NCI-H69 (cell line): ENCODE measurements at regions not wholly inside any gene's neighbourhood (a gene's known extent, or its start where the extent isn't known, plus 50 kb on each side); places are given as distances from the start of the nearest gene placed in this dataset.
A peak's percentile ranks its signal among the peaks of the same experiment; 100 is the strongest.

Experiments used
- DNase-seq: peaks from one replicate; lab custom pipeline; 2025; lab: John Stamatoyannopoulos, UW

DNA sequence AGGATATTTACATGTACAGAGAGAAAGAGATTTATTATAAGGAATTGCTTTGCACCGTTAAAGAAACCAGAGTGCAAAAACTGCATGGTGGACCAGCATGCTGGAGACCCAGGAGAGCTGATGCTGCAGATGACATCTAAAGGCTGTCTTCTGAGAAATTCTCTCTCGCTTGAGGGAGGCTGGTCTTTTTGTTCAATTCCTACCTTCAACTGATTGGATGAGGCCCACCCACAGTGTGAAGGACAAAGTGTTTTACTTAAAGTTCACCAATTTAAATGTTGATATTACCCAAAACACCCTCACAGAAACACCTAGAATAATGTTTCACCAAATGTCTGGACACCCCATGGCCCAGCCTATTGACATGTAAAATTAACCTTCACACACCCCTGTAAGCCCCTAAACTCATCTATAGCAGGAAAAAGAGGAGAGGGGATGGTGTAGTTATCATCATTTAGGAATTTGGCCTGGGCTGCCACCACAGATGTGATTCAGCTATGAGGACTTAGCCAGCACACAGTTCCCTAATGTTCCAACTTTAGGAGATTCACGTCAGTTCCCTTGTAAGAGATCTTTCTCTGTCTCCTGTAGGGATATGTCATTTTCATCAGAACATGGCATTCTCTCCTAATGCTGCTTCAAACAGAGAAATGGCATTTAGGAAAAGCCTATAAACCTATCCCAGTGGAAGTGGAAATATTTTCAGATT is 358.2 kb upstream of the TLE4 start:
- no peak for DNase-seq

DNA sequence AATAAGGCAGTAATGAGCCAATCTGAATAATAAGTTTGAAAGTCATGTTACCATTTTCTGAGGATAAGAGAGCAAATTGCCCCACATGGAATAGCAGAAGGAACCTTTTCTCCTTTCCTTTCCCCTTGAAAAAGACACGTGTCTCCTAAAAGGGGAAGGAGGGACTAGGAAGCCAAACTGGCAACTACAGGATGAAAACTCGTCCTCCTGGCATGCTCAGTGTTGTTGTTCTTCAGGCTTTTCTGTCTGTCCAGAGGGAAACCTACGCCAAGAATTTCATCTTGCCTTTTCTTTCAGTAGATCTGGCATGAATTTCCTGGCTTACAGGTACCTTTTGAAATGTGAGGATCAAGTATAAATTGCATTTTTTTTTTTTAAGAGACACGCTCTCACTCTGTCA is 355.9 kb upstream of the TLE4 start:
- no peak for DNase-seq

GRCh38 chr9:79220251-79220650 is 351.5 kb upstream of the TLE4 start:
- DNase-seq = no peak

GRCh38 chr9:79220666-79221065 is 351.1 kb upstream of the TLE4 start:
- no peak for DNase-seq

- peak; percentile 21 for DNase-seq
Observed at GRCh38 chr9:79221084-79221483, 350.7 kb upstream of the TLE4 start.

- no peak for DNase-seq
Observed at GRCh38 chr9:79222483-79222882, 349.3 kb upstream of the TLE4 start.

- peak; percentile 11 for DNase-seq
Observed at GRCh38 chr9:79224672-79225433, 346.9 kb upstream of the TLE4 start.

DNA sequence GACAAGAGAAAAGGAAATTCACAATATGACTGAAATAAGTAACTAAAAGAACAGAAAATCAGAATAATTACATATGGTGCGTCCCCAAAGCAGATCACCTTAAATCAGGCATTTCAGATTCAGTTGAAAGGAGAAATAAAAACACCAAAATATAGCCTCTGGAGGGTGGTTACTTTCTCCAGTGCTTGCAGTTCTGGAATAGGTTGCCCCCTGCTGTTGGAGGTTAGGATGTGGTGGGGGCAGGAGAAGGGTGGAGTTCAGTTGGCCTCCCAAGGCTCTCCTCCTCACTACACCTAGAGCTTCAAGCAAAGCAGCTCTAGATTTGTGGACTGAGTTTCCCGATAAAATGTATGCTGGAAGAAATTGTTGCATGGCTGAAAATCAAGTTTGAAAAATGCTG is 338.2 kb upstream of the TLE4 start:
- DNase-seq = peak; percentile 57

- DNase-seq = peak; percentile 14
Observed at GRCh38 chr9:79236466-79236865, 335.3 kb upstream of the TLE4 start.

- DNase-seq = no peak
Observed at GRCh38 chr9:79237861-79238260, 333.9 kb upstream of the TLE4 start.

- no peak for DNase-seq
Observed at GRCh38 chr9:79240774-79241173, 331.0 kb upstream of the TLE4 start.

- peak; percentile 68 for DNase-seq
Observed at GRCh38 chr9:79242489-79242888, 329.3 kb upstream of the TLE4 start.

DNA sequence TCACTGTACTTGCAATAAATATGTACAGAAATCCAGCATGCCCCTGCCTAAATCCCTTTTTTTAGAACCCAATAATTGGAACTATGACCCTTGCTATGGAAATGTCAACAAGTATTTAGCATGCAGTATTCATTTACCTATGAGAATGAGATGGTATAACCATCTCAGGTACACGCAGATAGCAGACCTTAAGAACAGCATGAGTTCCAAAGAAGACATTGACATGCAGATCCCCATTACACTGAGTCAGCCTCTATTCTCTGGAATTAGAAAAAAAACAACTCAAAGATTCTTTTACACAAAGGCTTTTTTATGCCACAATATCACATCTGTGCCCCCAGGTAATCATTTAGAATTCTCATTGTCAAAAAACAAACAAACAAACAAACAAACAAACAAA is 325.6 kb upstream of the TLE4 start:
- no peak for DNase-seq

- no peak for DNase-seq
Observed at GRCh38 chr9:79247021-79247420, 324.7 kb upstream of the TLE4 start.

DNA sequence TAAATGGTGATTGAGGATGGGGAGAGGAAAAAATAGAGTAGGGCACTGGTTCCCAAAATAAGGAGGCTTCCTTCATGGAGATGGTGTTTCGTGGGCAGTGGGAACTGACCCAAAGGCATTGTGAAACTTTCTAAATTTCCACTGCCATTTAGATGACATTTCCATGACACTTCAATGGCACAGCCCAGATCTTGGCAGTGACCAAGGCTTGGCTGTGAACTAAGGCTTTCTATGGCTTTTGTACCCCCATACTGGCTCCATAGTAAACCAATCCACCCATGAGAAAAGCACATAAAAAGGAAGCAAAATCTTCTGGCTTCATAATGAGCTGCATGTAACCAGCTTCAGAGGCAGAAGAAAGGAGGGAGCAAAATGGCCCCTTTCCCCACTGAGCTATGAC is 321.0 kb upstream of the TLE4 start:
- no peak for DNase-seq

- DNase-seq = peak; percentile 90
Observed at GRCh38 chr9:79254900-79255650, 316.7 kb upstream of the TLE4 start.

DNA sequence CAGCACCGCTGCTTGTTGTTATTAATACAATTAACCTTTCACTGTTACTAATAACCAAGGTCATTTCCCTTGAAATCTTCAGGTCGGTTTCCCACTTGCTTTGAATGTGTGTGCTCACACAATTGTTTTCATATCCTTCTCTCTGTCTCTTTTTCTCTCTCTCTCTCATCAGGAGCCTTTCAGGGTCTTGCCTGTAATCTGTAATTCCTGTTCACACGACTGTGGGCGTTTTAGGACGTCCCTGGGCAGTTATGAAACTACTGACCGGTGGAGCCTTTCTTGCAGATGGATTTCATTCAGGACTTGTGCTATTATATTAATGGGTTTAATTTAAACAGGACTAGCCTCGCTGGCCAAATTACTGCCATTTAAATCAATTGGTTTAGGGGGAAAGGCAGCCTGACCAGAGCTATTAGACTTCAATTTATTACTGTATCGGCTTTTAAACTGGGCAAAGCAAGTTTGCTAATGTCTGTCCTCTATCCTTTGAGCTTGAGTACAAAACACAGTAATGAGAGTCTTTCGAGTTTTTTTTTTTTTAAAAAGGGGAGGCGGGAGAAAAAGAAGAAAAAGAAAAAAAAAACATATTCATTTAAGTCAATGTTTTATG is 316.0 kb upstream of the TLE4 start:
- peak; percentile 59 for DNase-seq

DNA sequence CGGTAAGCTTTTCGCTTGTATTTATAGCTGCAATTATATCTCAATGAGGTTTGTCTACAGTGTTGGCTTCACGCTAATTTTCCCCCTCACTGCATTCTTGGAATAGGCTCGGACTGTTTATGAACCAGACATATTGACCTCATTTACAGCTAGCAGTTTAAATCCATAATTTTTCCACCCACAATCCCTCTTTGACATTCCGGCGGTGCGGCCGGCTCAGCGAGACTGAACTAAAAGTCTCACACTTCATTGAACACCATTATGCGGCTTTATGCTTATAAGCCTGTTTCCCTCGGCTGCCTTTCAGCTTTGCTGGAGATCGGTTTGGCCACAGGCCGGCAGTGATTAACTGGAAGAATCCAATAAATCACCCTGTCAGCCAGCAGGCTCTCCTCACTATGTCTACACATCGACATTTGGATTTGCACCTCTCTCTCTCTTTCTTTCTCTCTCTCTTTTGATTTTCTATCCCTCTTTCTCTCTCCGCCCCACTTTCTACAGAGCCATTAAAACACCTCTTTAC is 315.0 kb upstream of the TLE4 start:
- peak; percentile 99 for DNase-seq

- DNase-seq = peak; percentile 95
Observed at GRCh38 chr9:79257228-79257781, 314.5 kb upstream of the TLE4 start.

DNA sequence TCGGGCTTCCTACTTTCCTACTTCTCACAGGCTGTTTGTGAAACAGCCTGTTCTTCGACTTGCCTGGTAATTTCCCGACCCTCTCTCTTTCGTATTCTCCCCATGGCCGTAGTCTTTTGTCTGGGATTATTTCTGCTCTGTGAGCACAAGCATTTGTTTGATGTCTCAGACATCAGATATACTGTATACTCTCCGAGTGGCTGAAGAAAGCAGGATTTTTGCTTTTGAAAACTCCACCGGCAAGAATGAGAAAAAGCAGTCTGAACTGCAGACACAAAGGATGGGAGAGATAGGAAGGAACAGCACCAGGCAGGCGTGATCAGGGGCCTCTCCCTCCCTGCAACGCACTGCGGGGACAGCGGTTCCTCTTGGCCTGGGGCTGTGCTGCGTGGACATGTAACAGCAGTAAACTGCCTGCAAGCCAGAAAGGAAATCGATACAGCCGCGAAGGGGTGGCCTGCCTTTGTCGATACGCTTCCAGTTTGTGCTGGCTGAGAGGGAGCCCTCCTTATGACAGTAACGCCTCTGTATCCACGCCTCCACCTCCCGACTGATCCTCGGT is 313.9 kb upstream of the TLE4 start:
- DNase-seq = peak; percentile 76

GRCh38 chr9:79259858-79260257 is 311.9 kb upstream of the TLE4 start:
- DNase-seq = peak; percentile 42

DNA sequence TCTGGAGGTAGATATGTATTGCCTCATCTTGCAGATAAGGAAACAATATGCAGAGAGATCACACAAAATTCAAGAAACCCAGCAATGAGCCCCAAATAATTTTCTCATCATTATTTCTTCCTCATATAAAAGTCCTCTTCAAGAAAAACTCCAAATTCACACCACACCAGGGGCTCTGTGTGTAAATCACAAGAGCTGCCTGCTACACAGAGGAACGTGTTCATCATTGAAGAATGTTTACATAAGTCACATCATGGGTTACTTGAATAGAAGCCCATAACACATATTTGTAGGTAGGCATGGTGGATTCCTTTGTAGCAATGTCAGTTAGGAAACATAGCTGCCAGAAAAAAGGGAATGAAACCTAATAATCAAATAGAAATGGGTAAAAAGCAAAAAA is 308.1 kb upstream of the TLE4 start:
- DNase-seq = peak; percentile 65
